ENCODE measurements at regions not wholly inside any gene's neighbourhood (a gene's known extent, or its start where the extent isn't known, plus 50 kb on each side); places are given as distances from the start of the nearest gene placed in this dataset.

GRCh38 chr2:16952368-16952767 is 286.7 kb upstream of the CYRIA start:
- H3K36me3 ChIP-seq (ENCODE audit: low read depth), result no peaks in the 10 kb centered on the region
- H3K9me3 ChIP-seq (ENCODE audit: insufficient read depth, low read depth), result no peaks in the 10 kb centered on the region
- H3K4me2 ChIP-seq, result no peak overlapping the region
- no peaks in the 10 kb centered on the region for H3K27me3 ChIP-seq (ENCODE audit: insufficient read depth, low read depth)
- H4K20me1 ChIP-seq (ENCODE audit: insufficient read depth), result no peaks in the 10 kb centered on the region
- H3K27ac ChIP-seq, result no peak overlapping the region
- ChIA-PET CTCF (no interaction called here), POLR2A (ENCODE audit: unreplicated experiment) (no interaction called here)
- no peaks in the 10 kb centered on the region for H3K9me2 ChIP-seq (ENCODE audit: insufficient read depth)
- TF ChIP-seq EZH2 (IDR thresholded peaks at IDR 0.05; ENCODE audit: low read depth), result no peak
- TF ChIP-seq CTCF (conservative IDR thresholded peaks at IDR 0.05), result no peak
- H3K79me2 ChIP-seq (ENCODE audit: low read depth), result no peaks in the 10 kb centered on the region
- no peak for DNase-seq
- H3F3A ChIP-seq (ENCODE audit: insufficient read depth, low read depth), result no peaks in the 10 kb centered on the region
- BruUV-seq (replicated peaks), result no TSS peak
- no peaks in the 10 kb centered on the region for H3K4me1 ChIP-seq (replicated peaks; ENCODE audit: insufficient read depth)
- intact Hi-C loops (cut with micrococcal nuclease; ENCODE audit: unreplicated experiment), result no loop called here
- H2AFZ ChIP-seq, result no peak overlapping the region
- H3K4me3 ChIP-seq, result no peak overlapping the region

- no peak overlapping the region for H3K4me3 ChIP-seq
- H3K4me2 ChIP-seq, result no peak overlapping the region
- no peak overlapping the region for H3K27ac ChIP-seq
- CTCF ChIA-PET, result no interaction called here
- no peaks in the 10 kb centered on the region for H3K79me2 ChIP-seq (ENCODE audit: low read depth)
- no peaks in the 10 kb centered on the region for H3K4me1 ChIP-seq (replicated peaks; ENCODE audit: insufficient read depth)
- no peaks in the 10 kb centered on the region for H4K20me1 ChIP-seq (ENCODE audit: insufficient read depth)
- intact Hi-C loops (cut with micrococcal nuclease; ENCODE audit: unreplicated experiment), result no loop called here
- H3K36me3 ChIP-seq (ENCODE audit: low read depth), result no peaks in the 10 kb centered on the region
- no peak for TF ChIP-seq EZH2 (IDR thresholded peaks at IDR 0.05; ENCODE audit: low read depth)
- TF ChIP-seq CTCF (conservative IDR thresholded peaks at IDR 0.05), result no peak
- no peaks in the 10 kb centered on the region for H3K27me3 ChIP-seq (ENCODE audit: insufficient read depth, low read depth)
- BruUV-seq (replicated peaks), result no TSS peak
- DNase-seq, result no peak
- H3F3A ChIP-seq (ENCODE audit: insufficient read depth, low read depth), result no peaks in the 10 kb centered on the region
- H3K9me2 ChIP-seq (ENCODE audit: insufficient read depth), result no peaks in the 10 kb centered on the region
- POLR2A ChIA-PET (ENCODE audit: unreplicated experiment), result no interaction called here
- H2AFZ ChIP-seq, result no peak overlapping the region
- H3K9me3 ChIP-seq (ENCODE audit: insufficient read depth, low read depth), result no peaks in the 10 kb centered on the region
Observed at GRCh38 chr2:16950436-16950835, 284.8 kb upstream of the CYRIA start.

GRCh38 chr2:16948710-16949109 is 283.1 kb upstream of the CYRIA start:
- H3F3A ChIP-seq (ENCODE audit: insufficient read depth, low read depth), result no peaks in the 10 kb centered on the region
- H2AFZ ChIP-seq, result no peak overlapping the region
- BruUV-seq (replicated peaks), result no TSS peak
- H3K4me2 ChIP-seq, result no peak overlapping the region
- H3K9me2 ChIP-seq (ENCODE audit: insufficient read depth), result no peaks in the 10 kb centered on the region
- intact Hi-C loops (cut with micrococcal nuclease; ENCODE audit: unreplicated experiment), result no loop called here
- H4K20me1 ChIP-seq (ENCODE audit: insufficient read depth), result no peaks in the 10 kb centered on the region
- DNase-seq, result no peak
- H3K36me3 ChIP-seq (ENCODE audit: low read depth), result no peaks in the 10 kb centered on the region
- TF ChIP-seq EZH2 (IDR thresholded peaks at IDR 0.05; ENCODE audit: low read depth) (no peak), CTCF (conservative IDR thresholded peaks at IDR 0.05) (no peak)
- H3K27me3 ChIP-seq (ENCODE audit: insufficient read depth, low read depth), result no peaks in the 10 kb centered on the region
- no peak overlapping the region for H3K4me3 ChIP-seq
- no peak overlapping the region for H3K27ac ChIP-seq
- POLR2A ChIA-PET (ENCODE audit: unreplicated experiment), result no interaction called here
- no peaks in the 10 kb centered on the region for H3K9me3 ChIP-seq (ENCODE audit: insufficient read depth, low read depth)
- no peaks in the 10 kb centered on the region for H3K79me2 ChIP-seq (ENCODE audit: low read depth)
- CTCF ChIA-PET, result no interaction called here
- H3K4me1 ChIP-seq (replicated peaks; ENCODE audit: insufficient read depth), result no peaks in the 10 kb centered on the region

All from PC-9 (cell line).